ENCODE measurements at regions not wholly inside any gene's neighbourhood (a gene's known extent, or its start where the extent isn't known, plus 50 kb on each side); places are given as distances from the start of the nearest gene placed in this dataset.

- H3K4me3 Mint-ChIP-seq = no peak overlapping the region
- H3K27me3 Mint-ChIP-seq (ENCODE audit: low read depth) = peaks cover 30% of the 10 kb centered on the region
- no peak for TF ChIP-seq CTCF (IDR thresholded peaks at IDR 0.05; ENCODE audit: unreplicated experiment in 3 of 3)
- peaks cover 2% of the 10 kb centered on the region for H3K9me3 Mint-ChIP-seq
- no peak overlapping the region for H3K27ac Mint-ChIP-seq
- no peaks in the 10 kb centered on the region for H3K36me3 Mint-ChIP-seq (ENCODE audit: low read depth)
- H3K4me1 Mint-ChIP-seq = peaks cover 4% of the 10 kb centered on the region
These were observed 218.7 kb downstream of the PAX3 start for GRCh38 chr2:222080141-222080540.

- H3K27ac Mint-ChIP-seq = no peak overlapping the region
- H3K36me3 Mint-ChIP-seq (ENCODE audit: low read depth) = no peaks in the 10 kb centered on the region
- H3K4me3 Mint-ChIP-seq = no peak overlapping the region
- no peak for TF ChIP-seq CTCF (IDR thresholded peaks at IDR 0.05; ENCODE audit: unreplicated experiment in 3 of 3)
- H3K9me3 Mint-ChIP-seq = peaks cover 6% of the 10 kb centered on the region
- H3K4me1 Mint-ChIP-seq = peaks cover 4% of the 10 kb centered on the region
- peaks cover 29% of the 10 kb centered on the region for H3K27me3 Mint-ChIP-seq (ENCODE audit: low read depth)
These were observed 221.7 kb downstream of the PAX3 start for GRCh38 chr2:222076973-222077690.

- Mint-ChIP-seq H3K4me1 (peaks cover 4% of the 10 kb centered on the region), H3K9me3 (peaks cover 6% of the 10 kb centered on the region), H3K4me3 (no peak overlapping the region), H3K36me3 (ENCODE audit: low read depth) (no peaks in the 10 kb centered on the region), H3K27ac (no peak overlapping the region), H3K27me3 (ENCODE audit: low read depth) (peaks cover 24% of the 10 kb centered on the region)
- TF ChIP-seq CTCF (IDR thresholded peaks at IDR 0.05; ENCODE audit: unreplicated experiment in 3 of 3) = no peak
These were observed 224.1 kb downstream of the PAX3 start for GRCh38 chr2:222074674-222075073.

GRCh38 chr2:222071911-222072310, 226.9 kb downstream of the PAX3 start:
- Mint-ChIP-seq H3K27me3 (ENCODE audit: low read depth) (peaks cover 25% of the 10 kb centered on the region), H3K9me3 (peaks cover 8% of the 10 kb centered on the region)

GRCh38 chr2:222064286-222064685, 234.5 kb downstream of the PAX3 start:
- peaks cover 5% of the 10 kb centered on the region for H3K4me1 Mint-ChIP-seq
- no peak overlapping the region for H3K27ac Mint-ChIP-seq
- no peak overlapping the region for H3K4me3 Mint-ChIP-seq
- no peak for TF ChIP-seq CTCF (IDR thresholded peaks at IDR 0.05; ENCODE audit: unreplicated experiment in 3 of 3)
- H3K9me3 Mint-ChIP-seq = peaks cover 3% of the 10 kb centered on the region
- H3K27me3 Mint-ChIP-seq (ENCODE audit: low read depth) = peaks cover 53% of the 10 kb centered on the region
- H3K36me3 Mint-ChIP-seq (ENCODE audit: low read depth) = no peaks in the 10 kb centered on the region

More at GRCh38 chr2:222071911-222072310, 226.9 kb downstream of the PAX3 start:
- H3K36me3 Mint-ChIP-seq (ENCODE audit: low read depth) = no peaks in the 10 kb centered on the region
- H3K4me1 Mint-ChIP-seq = no peaks in the 10 kb centered on the region
- H3K27ac Mint-ChIP-seq = no peak overlapping the region
- TF ChIP-seq CTCF (IDR thresholded peaks at IDR 0.05; ENCODE audit: unreplicated experiment in 3 of 3) = no peak
- no peak overlapping the region for H3K4me3 Mint-ChIP-seq

- no peak for TF ChIP-seq CTCF (IDR thresholded peaks at IDR 0.05; ENCODE audit: unreplicated experiment in 3 of 3)
- Mint-ChIP-seq H3K27me3 (ENCODE audit: low read depth) (peaks cover 86% of the 10 kb centered on the region), H3K36me3 (ENCODE audit: low read depth) (no peaks in the 10 kb centered on the region), H3K9me3 (no peaks in the 10 kb centered on the region), H3K4me3 (no peak overlapping the region), H3K4me1 (peaks cover 5% of the 10 kb centered on the region), H3K27ac (no peak overlapping the region)
These were observed 239.9 kb downstream of the PAX3 start for GRCh38 chr2:222058819-222059445.

Data from nephron (organoid).